Panc1 (cell line): ENCODE measurements at regions not wholly inside any gene's neighbourhood (a gene's known extent, or its start where the extent isn't known, plus 50 kb on each side); places are given as distances from the start of the nearest gene placed in this dataset.

Experiments
- ATAC-seq: fragments of 200-7000 bp; cut with Tn5 transposase; 2 replicates; pipeline ENCODE4 v1.9.1; 2020; ENCODE audit warnings: mild to moderate bottlenecking, moderate library complexity
- BruUV-seq: library from RNA; stranded (reverse); fragments of 400-500 nt; replicated peaks from 2 replicates; lab custom pipeline; 2021; lab: Mats Ljungman, UMichigan
- CTCF ChIA-PET: fragments of 300-600 bp; sonication (Branson Sonifier 250); formaldehyde crosslinking; loops from one replicate; lab custom pipeline; 2022; ENCODE audit warnings: antibody characterized with exemption; lab: Charles Lee
- POLR2A ChIA-PET: fragments of 300-600 bp; sonication (Branson Sonifier 250); formaldehyde crosslinking; loops from one replicate; lab custom pipeline; 2022; ENCODE audit warnings: antibody characterized with exemption; lab: Charles Lee
- DNase-seq: peaks from one replicate; pipeline ENCODE4 v3.0.0-alpha.2; 2010; ENCODE audit warnings: low read depth, low spot score
- H3K27ac ChIP-seq: 2 replicates; pipeline ENCODE4 v1.5.1; 2011; ENCODE audit warnings: mild to moderate bottlenecking, low read length, inconsistent platforms
- H3K27me3 ChIP-seq: fragments of 200-500 bp; sonication (Bioruptor generic); 2 replicates; pipeline ENCODE4 v1.6.0; 2014; ENCODE audit warnings: low read length, inconsistent platforms; ENCODE audit not compliant: control insufficient read depth, insufficient read depth
- H3K36me3 ChIP-seq: fragments of 200-500 bp; sonication (Bioruptor generic); 2 replicates; pipeline ENCODE4 v1.5.1; 2014; ENCODE audit warnings: inconsistent platforms, mild to moderate bottlenecking, low read length, moderate library complexity; ENCODE audit not compliant: control insufficient read depth, insufficient read depth
- H3K4me1 ChIP-seq: 2 replicates; pipeline ENCODE4 v1.5.1; 2011; ENCODE audit warnings: inconsistent platforms, mild to moderate bottlenecking, low read length, moderate library complexity; ENCODE audit not compliant: control insufficient read depth, insufficient read depth
- H3K4me3 ChIP-seq, 2 experiments: 2 replicates each; pipeline ENCODE4 v1.5.1; 2011 to 2012; ENCODE audit warnings: low read depth in 2 of 2, low read length in 2 of 2, mild to moderate bottlenecking in 2 of 2, inconsistent platforms in 1 of 2, moderate library complexity in 1 of 2
- H3K9me3 ChIP-seq: fragments of 200-500 bp; sonication (Bioruptor generic); 2 replicates; pipeline ENCODE4 v1.5.1; 2014; ENCODE audit warnings: low read depth, mild to moderate bottlenecking, inconsistent platforms, low read length, moderate library complexity; ENCODE audit not compliant: control insufficient read depth, insufficient read depth
- CTCF ChIP-seq: fragments of 450-650 bp; IDR thresholded peaks from 2 replicates; pipeline ENCODE4 v1.5.1; 2017; ENCODE audit warnings: mild to moderate bottlenecking
- POLR2AphosphoS5 ChIP-seq: IDR thresholded peaks from 2 replicates; pipeline ENCODE4 v1.6.1; 2012; ENCODE audit warnings: mild to moderate bottlenecking, low read depth, low read length, moderate library complexity
- REST ChIP-seq, 2 experiments: IDR thresholded peaks; 2 replicates each; pipeline ENCODE4 v1.6.1; 2011 to 2012; ENCODE audit warnings: low read depth in 2 of 2, control low read depth in 1 of 2, low read length in 1 of 2, mild to moderate bottlenecking in 1 of 2, moderate library complexity in 1 of 2; ENCODE audit not compliant: insufficient read depth in 1 of 2
- SIN3A ChIP-seq: IDR thresholded peaks from 2 replicates; pipeline ENCODE4 v1.6.1; 2012; ENCODE audit warnings: low read depth, mild to moderate bottlenecking, low read length, moderate library complexity, borderline replicate concordance; ENCODE audit not compliant: insufficient read depth
- TCF7L2 ChIP-seq: IDR thresholded peaks from 2 replicates; pipeline ENCODE4 v1.6.1; 2011; ENCODE audit warnings: mild to moderate bottlenecking, low read depth, low read length, inconsistent platforms
- in situ Hi-C: cut with HindIII; loops from 2 replicates; pipeline ENCODE4 v1.10.0; 2016; ENCODE audit warnings: low sequenced_read_pairs, low pct_unique_long_range_greater_than_20kb
- intact Hi-C: fragments of 100-400 bp; cut with micrococcal nuclease; formaldehyde crosslinking; loops from one replicate; pipeline ENCODE4 v1.10.0; 2022; ENCODE audit not compliant: unreplicated experiment

- BruUV-seq = no TSS peak
- DNase-seq = no peak
- Histone ChIP-seq H3K27me3 (no peaks in the 10 kb centered on the region), H3K36me3 (no peaks in the 10 kb centered on the region), H3K9me3 (no peaks in the 10 kb centered on the region), H3K4me3 (no peak overlapping the region), H3K27ac (no peak overlapping the region), H3K4me1 (no peaks in the 10 kb centered on the region)
- no peak for TF ChIP-seq SIN3A
- in situ Hi-C loops (no loop called here), intact Hi-C loops (no loop called here)
- ChIA-PET CTCF (no interaction called here), POLR2A (no interaction called here)
- ATAC-seq = no peak
Measured at GRCh38 chr9:1210954-1211353, 160.8 kb downstream of the DMRT2 start.

- DNase-seq = no peak
- TF ChIP-seq TCF7L2 (no peak), POLR2AphosphoS5 (no peak), SIN3A (no peak), CTCF (no peak), REST (IDR thresholded peaks at IDR 0.05; ENCODE audit: insufficient read depth in 1 of 2, low read depth in 2 of 2, low read length in 1 of 2) (no peak)
- Histone ChIP-seq H3K27me3 (no peaks in the 10 kb centered on the region), H3K4me3 (no peak overlapping the region), H3K9me3 (no peaks in the 10 kb centered on the region), H3K36me3 (no peaks in the 10 kb centered on the region), H3K4me1 (no peaks in the 10 kb centered on the region), H3K27ac (no peak overlapping the region)
- POLR2A ChIA-PET = no interaction called here
- CTCF ChIA-PET = no interaction called here
- no peak for ATAC-seq
- in situ Hi-C loops = no loop called here
- no TSS peak for BruUV-seq
- intact Hi-C loops = no loop called here
Measured at GRCh38 chr9:1216532-1216931, 166.4 kb downstream of the DMRT2 start.

GRCh38 chr9:1217076-1217475 is 166.9 kb downstream of the DMRT2 start:
- no peaks in the 10 kb centered on the region for H3K36me3 ChIP-seq
- no peak overlapping the region for H3K4me3 ChIP-seq
- no peaks in the 10 kb centered on the region for H3K4me1 ChIP-seq
- DNase-seq (no peak), ATAC-seq (no peak)
- no peak for TF ChIP-seq POLR2AphosphoS5
- no peak for TF ChIP-seq SIN3A
- TF ChIP-seq CTCF = no peak
- no peak for TF ChIP-seq REST (IDR thresholded peaks at IDR 0.05; ENCODE audit: insufficient read depth in 1 of 2, low read depth in 2 of 2, low read length in 1 of 2)
- TF ChIP-seq TCF7L2 = no peak
- H3K9me3 ChIP-seq = no peaks in the 10 kb centered on the region
- intact Hi-C loops (no loop called here), in situ Hi-C loops (no loop called here)
- ChIA-PET POLR2A (no interaction called here), CTCF (no interaction called here)
- BruUV-seq = no TSS peak
- no peak overlapping the region for H3K27ac ChIP-seq
- H3K27me3 ChIP-seq = no peaks in the 10 kb centered on the region
